Fibroblast of lung (primary cell): ENCODE measurements at regions not wholly inside any gene's neighbourhood (a gene's known extent, or its start where the extent isn't known, plus 50 kb on each side); places are given as distances from the start of the nearest gene placed in this dataset.
A peak's percentile ranks its signal among the peaks of the same experiment; 100 is the strongest.

Experiments used
- DNase-seq, 2 donors: peaks; one replicate each; pipeline versions ENCODE4 v3.0.0 to v3.0.0-alpha.2; 2010; ENCODE audit warnings: low read depth in 2 of 2
- H2AFZ ChIP-seq: 2 replicates; pipeline ENCODE4 v1.5.1; 2012; ENCODE audit warnings: low read length, control low read depth, inconsistent platforms
- H3K27ac ChIP-seq: 2 replicates; pipeline ENCODE4 v1.5.1; 2011; ENCODE audit warnings: low read length, control low read depth; ENCODE audit not compliant: insufficient read depth
- H3K27me3 ChIP-seq: 2 replicates; pipeline ENCODE4 v1.5.1; 2011; ENCODE audit warnings: mild to moderate bottlenecking, low read length; ENCODE audit not compliant: control insufficient read depth, insufficient read depth
- H3K36me3 ChIP-seq: 2 replicates; pipeline ENCODE4 v1.5.1; 2011; ENCODE audit warnings: low read length; ENCODE audit not compliant: control insufficient read depth, insufficient read depth
- H3K4me1 ChIP-seq: 2 replicates; pipeline ENCODE4 v1.5.1; 2011; ENCODE audit warnings: low read length; ENCODE audit not compliant: control insufficient read depth, insufficient read depth; ENCODE audit errors: extremely low read depth
- H3K4me2 ChIP-seq: 2 replicates; pipeline ENCODE4 v1.5.1; 2011; ENCODE audit warnings: low read length, control low read depth; ENCODE audit not compliant: insufficient read depth; ENCODE audit errors: extremely low read depth
- H3K4me3 ChIP-seq, 4 experiments: fragments of 200-600 bp in 1 of 4; sonication (generic) in 1 of 4; replicated peaks in 1 of 4; 2 replicates each; pipeline ENCODE4 v1.5.1; 2011 to 2016; ENCODE audit warnings: low read length in 4 of 4, low read depth in 3 of 4, mild to moderate bottlenecking in 3 of 4, control low read depth in 2 of 4, inconsistent platforms in 1 of 4, mixed read lengths in 1 of 4; ENCODE audit not compliant: insufficient read depth in 1 of 4; ENCODE audit errors: control extremely low read depth in 1 of 4
- H3K79me2 ChIP-seq: 2 replicates; pipeline ENCODE4 v1.5.1; 2012; ENCODE audit warnings: mild to moderate bottlenecking, low read length, inconsistent platforms; ENCODE audit not compliant: control insufficient read depth, insufficient read depth
- H3K9ac ChIP-seq: 2 replicates; pipeline ENCODE4 v1.5.1; 2011; ENCODE audit warnings: mild to moderate bottlenecking, low read length, control low read depth; ENCODE audit not compliant: insufficient read depth
- H3K9me3 ChIP-seq: 2 replicates; pipeline ENCODE4 v1.5.1; 2012; ENCODE audit warnings: low read depth, low read length; ENCODE audit not compliant: control insufficient read depth, insufficient read depth
- H4K20me1 ChIP-seq: 2 replicates; pipeline ENCODE4 v1.5.1; 2011; ENCODE audit warnings: low read length; ENCODE audit not compliant: control insufficient read depth, insufficient read depth; ENCODE audit errors: extremely low read depth
- CTCF ChIP-seq, 2 donors: IDR thresholded peaks in 1 of 2; conservative IDR thresholded peaks in 1 of 2; 1 replicate in 1 of 2; 2 replicates in 1 of 2; pipeline ENCODE4 v1.5.1; 2011 to 2012; ENCODE audit warnings: low read length in 2 of 2, control low read depth in 1 of 2, inconsistent platforms in 1 of 2, low read depth in 1 of 2, mild to moderate bottlenecking in 1 of 2
- EZH2 ChIP-seq: IDR thresholded peaks from 2 replicates; pipeline ENCODE4 v1.5.1; 2012; ENCODE audit warnings: low read length, control low read depth, mild to moderate bottlenecking; ENCODE audit errors: missing control alignments

- no peak for TF ChIP-seq EZH2
- TF ChIP-seq CTCF (conservative IDR thresholded peaks at IDR 0.05 in 1 of 2, IDR thresholded peaks at IDR 0.05 in 1 of 2; ENCODE audit: low read depth in 1 of 2, low read length in 2 of 2) = no peak
- no peaks in the 10 kb centered on the region for H3K36me3 ChIP-seq
- H2AFZ ChIP-seq = no peak overlapping the region
Measured at GRCh38 chr4:10750714-10751113, 66.1 kb upstream of the CLNK start.

DNA sequence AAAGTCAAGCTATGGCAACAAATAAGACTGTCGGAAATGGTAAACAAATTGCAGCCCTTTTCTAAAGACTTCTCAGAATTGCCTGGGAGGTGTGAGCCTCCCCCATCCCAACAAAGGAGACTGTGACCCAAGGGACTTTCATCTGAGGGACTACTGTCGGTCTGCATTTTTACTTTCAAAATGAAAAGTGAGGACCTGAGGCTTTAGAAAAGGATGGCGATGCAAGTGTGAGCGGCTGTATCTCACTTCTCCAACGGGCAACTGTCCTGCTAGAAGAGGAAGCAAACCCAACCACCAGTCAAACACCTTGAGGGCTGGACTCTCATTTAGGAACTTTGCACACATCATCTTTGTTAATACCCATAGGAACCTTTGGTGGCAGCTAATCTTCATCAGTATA is 62.6 kb upstream of the CLNK start:
- H2AFZ ChIP-seq = no peak overlapping the region
- H4K20me1 ChIP-seq = no peaks in the 10 kb centered on the region
- H3K4me3 ChIP-seq = no peak overlapping the region
- no peak overlapping the region for H3K27ac ChIP-seq
- no peaks in the 10 kb centered on the region for H3K79me2 ChIP-seq
- TF ChIP-seq EZH2 = no peak
- no peak for TF ChIP-seq CTCF (conservative IDR thresholded peaks at IDR 0.05 in 1 of 2, IDR thresholded peaks at IDR 0.05 in 1 of 2; ENCODE audit: low read depth in 1 of 2, low read length in 2 of 2)
- no peaks in the 10 kb centered on the region for H3K9me3 ChIP-seq
- no peak for DNase-seq
- no peak overlapping the region for H3K9ac ChIP-seq
- H3K36me3 ChIP-seq = no peaks in the 10 kb centered on the region
- H3K4me1 ChIP-seq = no peaks in the 10 kb centered on the region
- no peak overlapping the region for H3K4me2 ChIP-seq
- H3K27me3 ChIP-seq = no peaks in the 10 kb centered on the region

More at GRCh38 chr4:10750714-10751113, 66.1 kb upstream of the CLNK start:
- no peaks in the 10 kb centered on the region for H3K4me1 ChIP-seq
- H4K20me1 ChIP-seq = no peaks in the 10 kb centered on the region
- H3K27me3 ChIP-seq = no peaks in the 10 kb centered on the region
- H3K4me2 ChIP-seq = no peak overlapping the region
- no peak overlapping the region for H3K4me3 ChIP-seq
- no peak overlapping the region for H3K27ac ChIP-seq
- H3K9ac ChIP-seq = no peak overlapping the region
- no peaks in the 10 kb centered on the region for H3K79me2 ChIP-seq
- peak in 1 of 2 donors; percentile 61 for DNase-seq
- no peaks in the 10 kb centered on the region for H3K9me3 ChIP-seq

GRCh38 chr4:10746371-10747171 is 62.0 kb upstream of the CLNK start:
- peak; percentile 13 to 89 for DNase-seq
- Histone ChIP-seq H3K27ac (no peak overlapping the region), H3K9me3 (no peaks in the 10 kb centered on the region), H3K4me1 (no peaks in the 10 kb centered on the region), H2AFZ (no peak overlapping the region), H3K79me2 (no peaks in the 10 kb centered on the region), H3K36me3 (no peaks in the 10 kb centered on the region), H3K27me3 (no peaks in the 10 kb centered on the region), H3K4me3 (no peak overlapping the region), H3K9ac (no peak overlapping the region), H4K20me1 (no peaks in the 10 kb centered on the region), H3K4me2 (no peak overlapping the region)
- TF ChIP-seq EZH2 (no peak), CTCF (conservative IDR thresholded peaks at IDR 0.05 in 1 of 2, IDR thresholded peaks at IDR 0.05 in 1 of 2; ENCODE audit: low read depth in 1 of 2, low read length in 2 of 2) (no peak)
